GM18508 (cell line): ENCODE measurements at regions not wholly inside any gene's neighbourhood (a gene's known extent, or its start where the extent isn't known, plus 50 kb on each side); places are given as distances from the start of the nearest gene placed in this dataset.
"Not testable (repeated sequence)": the region's sequence is repeated elsewhere in the genome, so short reads cannot be mapped to it uniquely, and the experiment has no call there.

Experiments
- ATAC-seq: cut with Tn5 transposase; IDR thresholded peaks from one replicate; pipeline ENCODE4 v1.9.1; 2021; ENCODE audit warnings: moderate number of reproducible peaks; ENCODE audit not compliant: insufficient read depth, unreplicated experiment

- no peak for ATAC-seq
Measured at GRCh38 chr19:30692879-30693503, 320.8 kb downstream of the ZNF536 start.

GRCh38 chr19:30692181-30692811 is 320.1 kb downstream of the ZNF536 start:
- ATAC-seq, result no peak

DNA sequence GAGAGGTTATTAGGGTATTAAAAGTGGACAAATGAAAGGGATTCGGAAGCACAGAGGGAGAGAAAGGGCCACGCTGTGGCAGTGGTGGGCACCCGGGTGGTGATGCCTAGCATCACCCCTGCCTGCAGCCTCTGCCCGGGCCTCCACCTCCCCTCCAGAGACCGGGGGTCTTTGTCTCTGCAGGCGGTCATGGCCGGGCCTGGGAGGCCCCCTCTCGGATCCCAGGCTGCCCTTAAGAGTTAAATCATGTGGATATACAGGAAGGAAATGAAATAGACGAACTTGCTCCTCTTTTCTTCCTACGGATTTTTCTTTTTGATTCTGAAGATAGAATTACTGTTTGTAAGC is 319.6 kb downstream of the ZNF536 start:
- no peak for ATAC-seq

- ATAC-seq, result no peak
Measured at GRCh38 chr19:30690935-30691818, 319.0 kb downstream of the ZNF536 start.

DNA sequence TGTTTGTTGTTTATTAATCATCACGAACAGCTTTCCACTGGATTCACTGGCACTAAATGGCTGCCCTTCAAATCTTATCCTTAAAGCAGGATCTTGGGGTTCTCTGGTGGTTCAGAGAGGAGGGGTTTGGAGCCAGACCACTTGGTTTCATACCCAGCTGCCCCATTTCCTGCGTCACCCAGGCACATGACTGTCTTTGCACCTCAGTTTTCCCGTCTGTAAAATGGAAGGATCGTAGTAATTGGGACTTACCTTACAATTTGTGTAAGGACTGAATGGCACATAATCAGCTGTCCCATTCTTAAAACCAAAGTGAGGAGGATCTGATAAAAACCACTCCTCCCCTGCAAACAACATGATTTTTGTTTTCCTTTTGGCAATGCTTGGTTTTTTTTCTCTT is 318.3 kb downstream of the ZNF536 start:
- no peak for ATAC-seq

- no peak for ATAC-seq
Measured at GRCh38 chr19:30689474-30689873, 317.3 kb downstream of the ZNF536 start.

- ATAC-seq, result no peak
Measured at GRCh38 chr19:30688696-30689095, 316.5 kb downstream of the ZNF536 start.

DNA sequence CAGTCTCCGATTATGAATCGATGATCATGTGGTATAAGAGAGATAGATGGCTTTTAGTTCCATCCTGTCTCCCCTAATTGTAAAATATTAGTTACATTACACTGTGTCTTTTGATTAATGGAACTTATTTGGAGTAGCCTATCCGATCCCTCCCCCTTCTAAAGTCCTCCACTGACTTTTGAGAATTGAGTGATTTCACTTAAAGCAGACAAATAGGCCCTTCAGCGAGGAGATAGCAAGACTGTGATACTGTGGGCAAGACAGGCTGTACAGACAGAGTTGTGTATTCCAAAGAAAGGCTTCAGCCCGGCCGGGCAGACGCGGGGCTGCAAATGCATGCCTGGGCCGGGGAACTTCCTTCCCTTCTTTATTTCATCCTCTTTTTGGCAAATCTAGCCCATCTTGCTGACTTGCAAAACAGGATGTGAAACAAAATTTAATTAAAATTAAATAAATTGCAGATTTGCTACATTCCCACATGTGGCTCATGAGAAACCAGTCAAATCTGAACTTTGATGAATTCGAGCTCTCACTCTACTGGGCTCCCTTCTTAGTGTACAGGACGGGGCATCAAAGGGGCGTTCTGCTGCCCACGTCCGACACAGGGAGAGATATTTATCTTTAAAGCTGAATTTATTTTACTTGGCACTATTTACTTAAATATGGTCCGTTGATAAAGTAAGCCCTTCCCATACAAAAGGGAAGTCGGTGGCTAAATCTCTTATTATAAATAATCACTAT is 314.8 kb downstream of the ZNF536 start:
- no peak for ATAC-seq

- no peak for ATAC-seq
Measured at GRCh38 chr19:30686176-30686820, 314.1 kb downstream of the ZNF536 start.

DNA sequence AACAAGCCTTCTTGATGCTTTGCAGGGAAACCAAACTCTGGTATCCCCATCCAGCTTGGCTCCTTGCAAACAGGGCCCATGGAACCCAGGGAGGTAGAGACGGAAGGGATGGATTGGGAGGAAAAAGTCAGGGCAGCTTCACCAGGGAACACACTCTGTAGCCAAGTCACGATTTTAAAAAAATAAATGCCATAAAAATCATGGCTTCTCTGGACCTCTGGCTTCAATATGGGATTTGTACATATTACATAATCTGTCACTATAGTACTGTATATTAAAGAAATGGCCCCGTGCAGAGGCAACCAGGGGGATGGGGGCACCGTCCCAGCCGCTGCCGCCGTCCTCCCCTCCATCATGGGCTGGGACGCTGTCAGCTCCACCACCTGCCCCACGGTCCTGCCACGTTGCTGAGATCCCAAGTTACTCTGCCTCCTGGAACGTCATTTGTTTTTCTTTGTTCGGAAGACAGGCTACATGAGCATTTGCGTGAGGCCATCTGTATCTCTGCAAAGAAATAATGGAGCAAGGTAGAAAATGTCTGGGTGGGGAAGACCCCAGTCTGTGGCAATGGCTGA is 313.3 kb downstream of the ZNF536 start:
- no peak for ATAC-seq

- no peak for ATAC-seq
Measured at GRCh38 chr19:30684613-30685012, 312.4 kb downstream of the ZNF536 start.

DNA sequence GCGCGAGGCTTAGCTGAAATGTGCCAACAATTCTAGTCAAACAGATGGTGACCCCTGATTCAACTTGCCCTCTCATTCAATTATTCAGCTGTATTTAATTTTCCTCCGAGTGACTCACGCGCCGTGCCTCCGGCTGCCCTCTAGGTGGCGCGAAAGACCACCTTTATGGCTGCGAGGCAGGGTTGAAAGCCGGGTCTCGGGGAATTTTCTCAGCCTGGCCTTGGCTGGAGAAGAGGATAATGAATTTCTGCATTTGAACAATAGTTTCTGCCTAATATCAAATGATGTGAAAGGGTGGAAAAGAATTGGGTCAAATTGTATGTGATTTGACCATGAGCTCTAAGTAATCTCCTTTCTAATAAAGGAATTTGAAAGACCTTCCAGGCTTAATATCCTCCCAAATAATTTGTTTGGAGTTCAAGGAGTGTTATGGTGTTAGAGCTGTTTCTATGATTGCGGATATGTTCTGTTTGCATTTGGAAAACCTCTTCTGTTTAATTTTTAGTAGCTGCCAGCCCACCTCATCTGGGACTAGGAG is 310.9 kb downstream of the ZNF536 start:
- no peak for ATAC-seq

- no peak for ATAC-seq
Measured at GRCh38 chr19:30682146-30682998, 310.2 kb downstream of the ZNF536 start.

GRCh38 chr19:30681162-30682100 is 309.2 kb downstream of the ZNF536 start:
- ATAC-seq, result no peak

DNA sequence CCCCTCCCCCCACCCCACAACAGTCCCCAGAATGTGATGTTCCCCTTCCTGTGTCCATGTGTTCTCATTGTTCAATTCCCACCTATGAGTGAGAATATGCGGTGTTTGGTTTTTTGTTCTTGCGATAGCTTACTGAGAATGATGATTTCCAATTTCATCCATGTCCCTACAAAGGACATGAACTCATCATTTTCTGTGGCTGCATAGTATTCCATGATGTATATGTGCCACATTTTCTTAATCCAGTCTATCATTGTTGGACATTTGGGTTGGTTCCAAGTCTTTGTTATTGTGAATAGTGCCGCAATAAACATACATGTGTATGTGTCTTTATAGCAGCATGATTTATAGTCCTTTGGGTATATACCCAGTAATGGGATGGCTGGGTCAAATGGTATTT is 308.2 kb downstream of the ZNF536 start:
- not testable (repeated sequence) for ATAC-seq

DNA sequence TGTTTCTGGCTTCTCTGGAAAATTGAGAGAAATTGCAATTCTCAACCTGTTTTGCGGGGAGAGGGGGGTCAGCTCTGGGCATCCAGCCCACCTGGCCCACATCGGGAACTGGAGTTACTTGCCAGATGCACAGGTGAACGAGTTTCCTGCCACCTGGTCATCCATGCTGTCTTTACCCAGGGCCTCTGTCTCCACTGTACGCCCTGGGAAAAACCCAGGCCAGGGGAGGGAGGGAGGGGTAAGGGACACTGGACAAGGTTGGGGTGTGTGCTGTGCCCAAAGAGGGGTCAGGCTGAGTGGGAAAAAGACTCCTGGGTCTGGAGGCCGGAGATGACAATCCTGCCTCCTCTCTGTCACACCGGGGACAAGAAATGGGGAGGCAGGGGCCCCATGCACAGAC is 307.6 kb downstream of the ZNF536 start:
- ATAC-seq, result no peak

DNA sequence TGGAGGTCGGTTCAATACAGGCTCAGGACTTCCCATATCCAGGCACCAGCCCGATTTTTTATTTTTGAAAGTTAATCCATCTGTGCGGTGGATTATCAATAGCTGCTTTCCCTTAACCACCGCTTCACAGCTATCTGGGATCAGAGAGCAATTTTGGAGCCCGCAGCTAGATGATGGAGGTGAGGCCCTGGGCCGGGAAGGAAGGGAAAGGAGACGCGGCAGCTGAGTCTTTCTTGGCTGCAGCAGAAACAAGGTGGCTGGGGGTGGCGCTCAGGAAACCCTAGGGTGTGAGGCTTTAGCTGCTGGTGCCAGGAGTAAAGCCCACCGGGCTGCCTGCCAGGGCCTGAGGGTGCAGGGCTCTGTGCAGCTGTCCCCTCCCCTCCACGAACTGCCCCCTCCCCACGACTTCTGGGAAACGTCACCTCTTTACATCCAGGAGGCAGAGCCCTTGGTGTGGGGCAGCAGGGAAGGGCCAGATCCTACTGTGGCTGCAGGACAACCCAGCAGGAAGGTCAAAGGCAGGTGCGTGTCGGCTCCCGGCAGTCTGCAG is 307.0 kb downstream of the ZNF536 start:
- ATAC-seq, result no peak
